Mesenteric fat pad (tissue), 1 donor: ENCODE measurements at regions not wholly inside any gene's neighbourhood (a gene's known extent, or its start where the extent isn't known, plus 50 kb on each side); places are given as distances from the start of the nearest gene placed in this dataset.

ENCODE experiments used
- DNase-seq: peaks from one replicate; pipeline ENCODE4 v3.0.0-alpha.2; 2020; ENCODE audit warnings: low spot score
- donor health status: DM: yes; HTN: yes; CAD: no.

DNA sequence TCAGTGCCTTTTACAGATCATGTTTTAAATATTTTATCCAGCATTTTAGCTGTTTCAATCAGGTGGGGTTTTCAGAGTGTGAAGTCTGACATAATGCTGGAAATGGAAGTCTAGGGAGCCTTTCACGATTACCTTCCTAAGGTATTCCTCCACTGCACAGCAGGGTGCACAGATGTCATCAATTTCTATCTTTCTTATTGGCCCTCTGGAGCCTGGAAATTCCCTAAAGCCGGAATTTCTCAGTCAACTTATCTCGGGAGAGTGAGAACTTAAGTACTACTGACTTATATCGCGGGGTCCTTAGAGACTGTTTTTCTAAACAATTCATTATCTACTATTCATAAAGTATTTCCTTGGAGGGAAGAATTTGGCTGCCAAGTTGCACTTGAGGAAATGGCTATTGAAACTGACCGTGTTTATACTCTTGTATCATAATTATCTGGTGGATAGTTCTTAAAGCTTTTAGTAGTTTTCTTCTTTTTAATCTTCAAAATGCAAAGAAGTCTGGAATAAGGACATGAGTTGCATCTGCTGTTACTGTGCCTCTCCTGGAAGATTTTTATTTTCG, 311.8 kb upstream of the B3GALT2 start:
- DNase-seq: no peak

DNA sequence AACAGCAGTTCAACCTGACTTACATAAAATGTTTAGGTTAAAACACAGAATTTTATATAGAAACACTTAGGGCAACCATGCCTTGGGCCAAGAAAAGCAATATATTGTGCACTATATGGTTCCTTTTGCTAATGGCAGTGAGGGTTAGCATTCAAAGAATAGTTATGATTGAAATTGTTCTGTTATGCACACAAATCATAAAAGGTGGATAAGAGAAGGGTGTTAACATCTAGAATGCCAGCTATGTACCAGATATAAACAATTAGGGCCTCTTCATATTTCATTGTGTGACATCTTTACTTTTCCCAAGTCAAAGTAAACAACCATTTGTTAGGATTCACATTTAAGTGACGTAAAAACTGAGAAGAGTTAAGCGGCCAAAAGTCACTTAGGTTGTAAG, 308.0 kb upstream of the B3GALT2 start:
- DNase-seq: no peak

DNA sequence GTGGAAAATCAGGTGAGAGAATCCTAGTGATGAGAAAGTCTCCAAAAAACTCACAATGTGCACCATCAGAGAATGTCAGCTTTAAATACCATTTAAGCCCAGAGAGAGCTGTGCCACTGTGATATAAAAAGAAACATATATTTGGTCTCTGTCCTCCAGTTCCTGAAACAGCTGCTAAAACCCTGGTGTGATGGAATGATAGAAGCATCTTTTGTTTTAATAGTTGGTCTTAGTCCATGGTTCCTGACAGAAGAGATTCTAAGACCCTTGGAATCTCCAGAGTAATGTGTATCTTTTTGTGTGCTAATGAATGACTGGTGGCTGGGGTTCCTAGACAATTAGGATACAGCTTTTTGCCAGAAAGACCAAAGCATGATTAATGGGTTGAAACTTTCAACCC, 302.8 kb upstream of the B3GALT2 start:
- DNase-seq: no peak

DNA sequence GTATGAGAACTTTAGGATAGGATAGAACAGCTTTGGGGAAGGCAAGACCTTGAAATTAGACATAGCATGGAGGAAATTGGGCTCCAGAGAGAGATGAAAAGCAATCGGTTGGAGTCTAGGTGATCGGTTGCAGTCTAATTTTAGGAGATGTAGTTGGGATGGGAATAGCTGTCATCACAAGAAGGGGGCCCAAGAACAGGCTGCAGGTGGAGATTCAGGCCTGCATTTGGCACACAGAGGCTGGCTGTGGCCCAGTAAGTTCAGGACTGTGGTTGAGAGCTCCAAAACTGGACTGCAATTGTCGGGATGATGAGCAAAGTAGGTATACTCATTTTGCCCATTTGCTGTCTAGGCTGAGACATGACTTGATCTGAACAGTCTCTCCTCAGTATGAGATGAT, 301.3 kb upstream of the B3GALT2 start:
- no peak for DNase-seq

DNA sequence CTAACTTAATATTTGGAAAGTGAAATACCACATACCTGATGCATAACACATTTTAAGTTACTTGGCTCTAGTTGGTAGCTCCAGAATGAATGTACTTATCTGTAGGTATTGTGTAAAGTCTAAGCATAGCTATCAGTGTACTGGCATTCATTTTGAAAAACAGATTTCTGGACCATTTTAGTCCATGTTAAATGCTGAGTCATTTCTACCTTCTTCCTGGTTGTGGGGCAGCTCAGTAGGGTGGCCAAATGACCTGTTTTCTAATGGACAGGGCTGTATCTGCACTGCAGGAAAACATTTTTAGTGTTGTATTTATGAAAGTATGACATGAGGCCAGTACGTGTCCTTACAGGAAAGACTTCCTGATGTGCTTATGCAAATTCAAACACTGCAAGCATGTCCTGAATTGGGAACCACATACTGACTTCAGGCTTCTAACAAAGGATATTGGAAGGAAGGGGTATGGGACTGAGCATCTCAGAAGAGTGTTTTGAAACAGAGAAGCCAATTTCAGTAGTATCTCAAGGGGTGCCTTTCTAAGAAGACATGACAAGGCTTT, 300.3 kb upstream of the B3GALT2 start:
- no peak for DNase-seq

DNA sequence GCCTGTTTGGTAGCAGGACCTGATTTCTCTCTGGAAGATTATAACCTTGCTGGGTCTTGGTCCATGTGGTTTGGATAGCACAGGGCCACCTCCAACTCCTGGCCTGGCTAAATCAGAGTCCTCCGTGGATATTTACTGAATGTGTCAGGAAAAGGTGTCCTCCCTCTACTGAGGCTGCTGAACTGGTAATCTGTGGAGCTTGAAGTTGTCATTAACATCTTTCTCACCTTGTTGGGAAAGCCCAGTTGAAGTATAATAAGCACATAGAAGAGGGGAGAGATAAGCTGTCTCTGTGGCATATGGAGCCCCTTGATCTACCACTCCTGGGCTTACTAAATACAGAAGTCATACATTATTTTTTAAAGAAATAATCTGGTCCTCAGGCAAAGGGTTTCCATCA, 294.3 kb upstream of the B3GALT2 start:
- no peak for DNase-seq

DNA sequence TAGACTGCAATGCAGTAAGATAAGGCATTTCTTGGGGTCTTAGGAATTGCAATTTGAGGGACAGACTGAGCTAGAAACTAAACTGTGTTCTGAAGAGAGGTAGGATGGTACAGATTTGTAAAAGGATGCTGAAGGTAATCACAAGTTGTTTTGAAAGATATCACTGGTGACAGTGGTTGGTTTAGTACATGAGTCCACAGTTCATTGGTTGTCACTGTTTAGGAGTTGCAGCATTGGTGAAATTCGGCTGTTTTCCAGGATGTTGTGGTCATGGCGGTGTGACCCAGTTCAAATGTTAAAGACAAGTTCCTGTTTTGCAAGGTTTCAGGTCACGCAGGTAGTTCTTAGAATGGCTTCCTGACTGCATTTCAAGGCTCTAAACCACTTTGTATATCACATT, 292.8 kb upstream of the B3GALT2 start:
- DNase-seq: no peak

DNA sequence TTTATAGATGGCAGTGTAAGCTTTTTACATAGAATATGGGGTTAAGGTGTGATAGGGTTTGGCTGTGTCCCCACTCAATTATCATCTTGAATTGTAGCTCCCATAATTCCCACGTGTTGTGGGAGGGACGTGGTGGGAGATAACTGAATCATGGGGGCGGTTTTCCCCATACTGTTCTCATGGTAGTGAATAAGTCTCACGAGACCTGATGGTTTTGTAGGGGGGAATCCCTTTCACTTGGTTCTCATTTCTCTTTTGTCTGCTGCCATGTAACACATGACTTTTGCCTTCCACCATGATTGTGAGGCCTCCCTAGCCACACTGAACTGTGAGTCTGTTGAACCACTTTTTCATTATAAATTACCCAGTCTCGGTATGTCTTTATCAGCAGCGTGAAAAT, 290.3 kb upstream of the B3GALT2 start:
- DNase-seq: no peak

DNA sequence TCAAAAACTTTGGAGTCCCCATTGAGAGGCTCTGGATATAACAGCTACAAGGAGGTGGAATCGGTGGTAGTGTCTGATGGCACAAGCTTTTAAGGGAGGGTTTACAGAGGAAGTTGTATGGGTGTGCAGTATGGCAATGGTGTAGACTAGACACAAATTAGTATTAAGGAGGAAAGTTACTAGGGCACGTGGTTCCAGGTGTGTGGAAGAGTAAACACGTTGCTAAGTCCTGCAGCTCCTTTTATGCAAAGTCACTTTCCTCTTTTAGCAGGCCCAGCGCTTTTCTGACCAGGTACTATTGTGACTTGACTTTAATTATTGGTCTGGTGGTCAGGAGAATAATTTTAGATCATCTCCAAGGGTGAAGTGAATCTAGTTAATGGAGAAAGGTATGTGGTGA, 287.5 kb upstream of the B3GALT2 start:
- no peak for DNase-seq

DNA sequence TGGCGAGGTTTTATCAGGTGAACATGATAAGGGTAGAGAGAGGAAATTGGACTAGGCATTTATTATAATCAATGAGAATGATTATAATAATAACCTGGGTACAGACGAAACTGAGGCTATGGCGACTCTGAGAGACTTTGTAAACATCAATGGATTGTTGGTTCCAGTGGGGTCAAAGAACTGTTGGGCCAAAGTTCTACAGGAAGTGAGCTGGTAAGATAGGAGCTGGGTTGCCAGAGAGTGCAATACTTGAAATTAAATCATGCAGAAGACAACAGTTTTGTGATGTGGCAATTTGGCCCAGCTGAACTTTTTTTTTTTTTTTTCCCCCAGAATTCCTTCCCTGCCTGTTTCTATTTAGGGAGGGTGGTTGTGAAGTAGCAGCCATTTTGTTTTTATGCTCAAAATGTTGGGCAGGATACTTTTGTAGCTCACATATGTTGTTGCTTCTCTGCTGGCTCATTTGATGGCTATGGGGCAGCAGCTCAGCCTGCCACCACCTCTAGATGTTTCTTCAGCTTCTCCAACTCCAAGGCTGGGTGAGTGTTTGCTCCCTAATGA, 286.5 kb upstream of the B3GALT2 start:
- DNase-seq: no peak

DNA sequence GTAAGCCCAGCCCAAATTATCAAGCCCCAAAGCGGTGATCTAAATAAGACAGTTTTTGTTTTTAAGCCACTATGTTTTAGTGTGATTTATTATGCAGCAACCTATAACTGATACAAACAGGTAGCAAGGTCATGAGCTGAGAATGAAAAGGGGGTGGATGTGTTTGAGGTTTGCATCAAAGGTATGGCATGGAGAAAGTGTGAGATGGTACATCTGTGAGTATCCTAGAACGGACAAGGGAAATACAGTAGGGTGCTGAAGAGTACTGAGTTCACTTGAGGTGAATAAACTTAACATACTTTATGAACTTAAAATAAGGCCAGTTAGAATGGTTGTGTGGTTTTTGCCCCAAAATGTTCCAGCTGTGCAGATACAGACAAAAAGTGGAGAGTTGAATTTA, 286.0 kb upstream of the B3GALT2 start:
- DNase-seq: no peak

DNA sequence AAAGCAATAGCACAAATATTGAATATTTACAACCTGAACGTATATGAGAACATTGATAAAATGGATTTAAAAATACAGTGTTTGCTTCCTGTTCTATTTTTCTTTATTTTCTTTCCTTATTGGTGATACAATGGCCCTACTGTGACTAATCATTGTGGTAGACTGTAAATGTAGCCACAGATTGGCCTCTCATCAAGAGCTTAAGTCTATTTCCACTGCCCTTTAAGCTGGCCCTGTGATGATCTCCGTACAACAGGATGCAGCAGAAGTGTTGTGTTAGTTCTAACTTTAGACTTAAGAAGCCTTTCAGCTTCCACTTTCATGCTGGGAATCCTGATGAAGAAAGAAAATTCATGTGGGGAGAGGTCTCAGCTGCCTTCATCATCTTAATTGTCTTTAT, 285.6 kb upstream of the B3GALT2 start:
- DNase-seq: no peak

DNA sequence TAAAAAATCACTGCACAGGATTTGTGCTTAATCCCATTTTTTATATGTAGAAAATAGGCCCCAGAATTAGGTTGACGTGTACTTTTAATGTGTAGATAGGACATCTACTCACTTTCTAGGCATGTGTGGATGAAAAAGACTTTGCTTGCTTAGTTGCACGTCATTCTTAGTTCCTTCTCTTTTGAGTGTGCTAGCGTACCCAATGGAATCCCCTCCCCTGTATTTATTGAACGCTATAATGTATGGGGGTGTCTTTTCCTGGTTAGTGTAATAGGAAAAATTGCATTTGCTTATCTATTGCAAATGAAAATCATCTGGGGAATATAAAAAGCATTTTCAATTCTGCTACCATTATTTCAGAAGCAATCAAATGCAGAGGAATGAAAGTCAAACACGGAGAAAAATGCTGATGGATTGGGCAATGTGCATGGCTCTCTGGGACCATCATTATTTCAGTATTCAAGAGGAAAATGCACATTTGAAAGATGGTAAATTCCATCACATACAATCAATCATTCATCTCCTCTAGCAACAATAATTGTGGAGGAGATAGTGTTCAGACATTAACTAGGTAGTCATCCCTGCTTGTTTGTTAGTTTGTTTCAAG, 277.0 kb upstream of the B3GALT2 start:
- DNase-seq: no peak

DNA sequence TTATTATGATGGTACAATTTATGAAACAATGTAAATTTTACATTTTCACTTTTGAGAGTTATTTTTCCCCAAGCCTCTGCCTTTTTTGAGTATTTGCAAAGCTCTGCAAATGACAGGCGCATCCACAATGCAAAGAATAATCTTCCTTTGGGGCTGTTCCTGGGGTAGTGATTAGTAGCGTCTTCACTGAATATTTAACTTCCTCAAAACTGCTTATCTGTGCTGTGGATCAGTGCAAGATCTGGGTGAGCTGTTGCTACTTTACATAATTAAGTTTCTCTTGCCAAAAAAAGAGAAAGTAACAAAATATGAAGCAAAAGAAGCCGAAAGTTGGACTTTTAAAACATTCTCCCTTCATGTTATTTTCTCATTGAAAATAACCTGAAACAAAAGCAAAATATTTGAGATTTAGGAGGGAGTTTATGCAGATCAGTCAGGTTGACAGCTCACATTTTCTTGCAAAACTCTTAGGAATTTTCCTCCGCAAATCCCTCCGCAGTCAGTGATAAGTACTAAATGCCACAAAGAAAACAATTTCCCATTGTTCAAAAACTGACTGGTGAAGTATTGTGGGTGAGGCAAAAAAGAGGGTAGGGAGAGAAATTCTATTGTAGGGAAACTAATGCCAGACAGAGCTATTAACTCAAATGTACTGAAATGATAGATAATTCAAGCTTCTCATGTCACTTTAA, 276.4 kb upstream of the B3GALT2 start:
- no peak for DNase-seq

DNA sequence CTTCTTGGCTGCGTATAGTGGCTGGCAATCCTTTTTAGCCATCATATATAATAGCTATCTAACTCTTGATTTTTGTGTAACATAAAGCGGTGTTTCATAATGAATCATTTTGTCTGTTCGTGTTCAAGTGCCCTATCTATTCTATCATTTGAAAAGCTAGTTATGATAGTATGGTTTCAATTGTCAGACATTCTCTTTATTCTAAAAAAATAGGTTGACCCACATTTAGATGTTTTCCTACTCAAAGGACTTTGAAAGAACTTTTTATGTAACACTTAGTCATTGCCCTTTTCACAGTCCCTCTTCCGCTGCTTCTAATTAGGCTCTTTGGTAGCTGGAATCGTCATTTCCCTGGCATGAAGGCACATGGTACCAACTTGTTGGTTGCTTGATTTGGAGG, 272.2 kb upstream of the B3GALT2 start:
- DNase-seq: no peak

DNA sequence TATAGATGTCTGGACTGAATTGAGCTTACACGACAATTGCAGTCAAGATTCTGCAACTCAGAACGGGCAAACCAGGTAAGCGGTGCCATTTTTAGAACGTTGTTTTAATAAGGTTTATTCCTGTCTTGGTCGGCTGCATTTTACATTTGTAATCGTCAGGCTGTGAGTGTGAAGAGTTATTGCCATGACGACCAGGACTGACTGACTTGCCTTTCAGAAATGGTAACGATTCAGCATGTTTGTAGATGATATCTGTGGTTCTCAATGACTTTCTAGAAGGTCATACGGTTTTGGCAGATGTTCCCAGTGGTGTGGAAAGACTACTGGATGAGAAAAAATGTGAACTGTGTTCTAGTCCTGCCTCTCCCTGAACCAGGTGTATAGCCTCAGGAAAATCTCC, 271.3 kb upstream of the B3GALT2 start:
- DNase-seq: no peak

DNA sequence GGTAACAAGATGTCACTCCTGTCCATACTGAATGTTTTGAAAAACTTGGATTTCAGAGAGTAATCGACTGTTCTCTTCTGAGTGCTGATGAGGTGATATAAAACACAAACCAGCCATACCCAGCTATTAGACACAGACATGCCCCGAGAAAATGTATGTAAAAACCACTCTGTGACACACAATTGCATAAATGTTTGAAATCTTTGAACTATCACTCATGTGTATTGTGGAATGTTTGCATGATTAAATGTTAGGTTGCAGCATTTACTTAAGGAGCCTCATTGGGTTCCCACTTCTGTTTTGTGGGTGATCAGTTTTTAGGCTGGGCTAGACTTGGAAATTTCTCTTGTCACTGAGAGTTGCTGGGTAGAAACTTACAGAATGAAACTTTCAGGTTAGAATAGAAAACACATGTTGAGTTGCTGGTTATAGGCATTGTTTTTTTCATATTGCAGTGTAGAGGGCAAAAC, 270.4 kb upstream of the B3GALT2 start:
- DNase-seq: no peak

DNA sequence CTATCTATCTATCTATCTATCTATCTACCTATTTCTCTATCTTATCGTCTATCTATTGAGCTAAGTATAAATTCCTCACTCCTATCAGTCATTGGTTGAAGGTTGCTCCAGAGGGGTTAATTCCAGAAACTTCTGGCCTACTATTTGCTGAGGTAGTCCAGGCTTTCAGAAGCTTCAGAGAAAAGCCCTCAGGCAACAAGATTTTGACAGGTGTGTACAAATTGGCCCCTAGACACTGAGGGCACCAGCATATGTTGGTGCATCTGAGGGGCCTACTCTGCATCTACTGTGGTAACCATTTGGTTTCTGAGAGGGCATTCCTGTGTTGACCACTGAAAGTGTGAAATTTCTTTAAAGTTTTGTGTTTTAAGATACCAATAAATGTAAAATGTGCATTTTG, 265.2 kb upstream of the B3GALT2 start:
- no peak for DNase-seq

DNA sequence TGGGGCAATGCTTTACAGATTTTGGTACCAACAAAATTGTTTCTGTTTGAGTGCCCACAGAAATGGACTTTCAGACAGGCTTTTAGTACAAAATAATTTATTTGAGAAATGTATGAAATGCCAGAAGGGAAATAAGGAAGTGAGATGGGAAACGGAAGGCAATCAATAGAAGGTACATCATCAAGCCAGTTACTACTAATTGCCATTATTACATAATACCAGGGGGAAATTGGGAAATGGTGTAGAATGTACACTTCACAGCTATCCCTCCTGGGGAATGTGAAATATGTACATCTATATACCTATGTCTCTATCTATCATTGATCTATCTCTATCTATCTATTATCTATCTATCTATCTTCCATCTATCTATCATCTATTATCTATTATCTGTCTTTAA, 264.6 kb upstream of the B3GALT2 start:
- DNase-seq: no peak

DNA sequence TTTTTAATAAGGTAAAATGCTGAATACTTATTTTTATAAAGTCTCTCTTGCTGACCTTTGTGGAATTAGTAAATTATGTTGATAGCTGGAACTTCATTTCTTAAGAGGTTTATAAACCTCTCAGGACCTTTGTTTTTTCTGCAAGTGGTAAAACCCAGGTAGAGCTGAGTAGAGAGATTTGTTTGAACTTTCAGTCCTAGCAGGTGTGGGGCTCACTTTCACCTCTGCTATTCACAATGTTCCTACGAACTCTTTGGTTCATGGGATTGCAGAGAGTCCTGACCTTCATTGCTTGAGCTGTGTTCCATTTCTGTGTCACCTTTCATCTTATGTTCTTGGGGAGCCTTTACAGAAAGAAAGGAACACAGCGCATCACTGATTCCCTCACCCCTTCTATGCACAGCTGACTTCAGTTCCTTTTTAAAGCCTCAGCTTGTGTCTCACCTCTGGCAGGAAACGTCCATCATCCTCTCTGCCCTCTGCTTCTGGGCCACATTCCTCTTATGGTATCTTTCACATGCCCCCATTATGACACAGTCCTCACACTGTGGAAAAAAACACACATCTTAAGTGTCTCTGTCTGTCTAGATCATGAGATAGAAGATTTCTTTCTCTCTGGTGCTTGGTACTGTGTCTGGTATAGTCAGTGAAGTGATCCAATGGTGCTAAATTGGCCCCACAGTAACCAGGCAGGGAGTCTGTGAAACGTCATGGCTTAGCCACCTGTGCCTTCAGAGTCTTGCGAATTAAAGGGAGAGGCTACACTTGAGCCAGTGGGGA, 262.5 kb upstream of the B3GALT2 start:
- no peak for DNase-seq

DNA sequence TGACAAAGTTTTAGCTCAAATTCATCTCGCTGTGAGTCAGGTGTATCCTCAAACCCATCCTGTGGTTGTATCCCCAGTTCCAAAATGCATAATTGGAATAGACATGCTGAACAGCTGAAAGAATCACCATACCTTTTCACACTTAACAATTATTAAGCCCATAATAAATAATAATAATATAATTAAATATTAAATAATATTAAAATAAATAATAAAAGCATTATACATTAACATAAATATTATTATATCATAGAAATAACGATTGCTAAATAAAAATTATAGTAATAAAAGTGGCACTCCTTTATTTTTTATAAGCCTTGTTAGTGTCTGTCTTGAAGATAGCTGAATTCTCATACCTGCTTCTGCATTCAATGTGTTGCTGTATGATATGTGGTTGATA, 257.5 kb upstream of the B3GALT2 start:
- no peak for DNase-seq

DNA sequence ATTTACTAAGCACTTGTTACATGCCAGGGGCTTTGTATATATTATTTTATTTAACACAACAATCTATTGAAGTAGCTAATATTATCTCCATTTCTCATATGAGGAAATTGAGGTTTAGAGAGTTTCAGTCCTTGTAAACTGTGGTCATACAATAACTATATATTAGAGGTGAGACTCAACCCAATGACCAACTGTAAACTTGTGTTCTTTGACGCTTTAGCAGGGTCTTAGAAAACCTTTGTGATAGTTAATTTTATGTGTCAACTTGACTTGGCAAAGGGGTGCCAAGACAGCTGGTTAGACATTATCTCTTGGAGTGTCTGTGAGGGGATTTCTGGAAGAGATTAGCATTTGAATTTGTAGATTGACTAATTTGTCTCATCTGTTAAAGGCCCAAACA, 252.4 kb upstream of the B3GALT2 start:
- no peak for DNase-seq
